COLO668 (cell line): ENCODE measurements at regions not wholly inside any gene's neighbourhood (a gene's known extent, or its start where the extent isn't known, plus 50 kb on each side); places are given as distances from the start of the nearest gene placed in this dataset.
"Not testable (repeated sequence)": the region's sequence is repeated elsewhere in the genome, so short reads cannot be mapped to it uniquely, and the experiment has no call there.

ENCODE experiments used
- DNase-seq: peaks from one replicate; lab custom pipeline; 2025; ENCODE audit not compliant: unreplicated experiment; lab: John Stamatoyannopoulos, UW

DNA sequence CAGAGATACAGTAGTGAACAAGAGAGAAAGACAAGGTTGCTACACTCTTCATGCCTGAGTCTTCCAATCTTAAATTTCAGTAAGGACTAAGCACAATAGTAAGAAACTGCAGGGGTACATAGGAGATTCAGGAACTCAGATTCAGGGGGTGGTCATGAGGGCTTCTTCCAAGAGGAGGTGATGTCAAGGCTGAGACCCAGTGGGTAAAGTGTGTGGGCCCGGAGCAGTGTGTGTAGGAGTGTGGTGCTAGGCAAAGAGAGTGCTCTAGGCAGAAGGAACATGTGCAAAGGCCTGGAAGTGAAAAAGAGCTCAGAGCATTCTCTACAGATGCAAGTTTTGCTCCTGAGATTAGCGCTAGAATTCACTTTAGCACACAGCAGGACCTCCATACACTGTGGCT is 102.9 kb upstream of the SPATA12 start:
- no peak for DNase-seq

DNA sequence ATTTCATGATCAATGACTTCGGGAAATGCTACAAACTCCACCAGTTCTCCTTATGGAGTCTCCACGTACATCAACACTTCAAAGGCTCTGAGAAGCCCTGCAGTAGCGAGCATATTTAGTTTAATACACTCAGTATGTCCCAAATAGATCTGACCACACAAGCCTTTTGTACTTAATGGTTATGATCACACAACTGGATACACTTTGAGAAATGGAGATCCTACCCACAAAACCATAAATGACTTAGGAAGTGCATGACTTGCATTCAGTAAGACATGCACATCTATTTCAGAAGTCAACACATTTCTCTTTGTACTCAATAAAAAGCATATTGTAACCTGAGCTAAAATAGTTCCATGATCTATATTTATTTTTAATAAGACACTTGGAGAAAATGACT is 103.6 kb upstream of the SPATA12 start:
- DNase-seq = no peak

DNA sequence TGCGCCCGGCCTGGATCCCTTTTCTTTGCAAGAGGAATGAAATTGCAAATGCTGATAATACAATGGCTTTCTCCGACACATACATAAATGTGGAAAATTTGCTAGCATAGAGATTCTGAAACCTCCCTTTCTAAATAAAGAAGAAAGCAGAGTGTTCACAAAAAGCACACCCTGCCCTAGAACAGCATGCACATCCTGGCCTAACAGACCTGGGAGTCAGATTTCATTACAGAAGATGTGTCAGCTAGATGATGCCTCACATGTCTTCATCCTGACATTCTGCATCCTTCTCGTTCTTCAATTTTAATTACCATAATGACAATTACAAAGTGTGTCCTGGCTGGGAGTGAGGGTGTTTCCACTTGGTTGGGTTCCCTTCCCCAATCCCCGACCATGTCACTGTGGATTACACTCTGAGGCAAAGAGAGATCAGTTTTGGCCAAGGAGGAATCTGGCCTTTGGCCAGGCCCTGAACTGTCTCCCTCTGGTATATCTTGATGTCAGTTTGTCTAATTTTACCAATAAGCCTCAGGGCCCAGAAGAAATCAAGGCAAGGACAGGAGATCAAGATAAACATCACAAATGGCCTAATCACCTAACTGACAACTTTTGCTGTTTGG is 104.9 kb upstream of the SPATA12 start:
- DNase-seq = no peak

DNA sequence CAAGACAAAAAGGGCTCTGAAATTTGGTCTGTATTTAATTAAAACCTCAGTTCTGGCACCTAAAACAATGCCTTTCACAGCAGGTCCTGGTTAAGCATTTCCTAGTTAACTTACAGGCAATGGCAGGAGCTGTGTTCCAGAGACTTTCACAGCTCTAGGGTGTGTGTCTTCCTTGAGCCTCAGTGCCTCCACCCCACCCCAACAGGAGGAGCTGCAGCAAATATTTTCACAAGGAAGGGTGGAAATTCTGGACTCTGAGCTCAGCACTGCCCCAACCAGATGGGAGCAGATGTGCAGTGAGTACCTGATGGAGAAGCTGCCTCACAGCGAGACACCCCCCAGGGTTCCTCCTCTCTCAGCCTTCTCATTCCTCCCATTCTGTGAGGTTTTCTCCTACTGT is 106.3 kb upstream of the SPATA12 start:
- DNase-seq = no peak

DNA sequence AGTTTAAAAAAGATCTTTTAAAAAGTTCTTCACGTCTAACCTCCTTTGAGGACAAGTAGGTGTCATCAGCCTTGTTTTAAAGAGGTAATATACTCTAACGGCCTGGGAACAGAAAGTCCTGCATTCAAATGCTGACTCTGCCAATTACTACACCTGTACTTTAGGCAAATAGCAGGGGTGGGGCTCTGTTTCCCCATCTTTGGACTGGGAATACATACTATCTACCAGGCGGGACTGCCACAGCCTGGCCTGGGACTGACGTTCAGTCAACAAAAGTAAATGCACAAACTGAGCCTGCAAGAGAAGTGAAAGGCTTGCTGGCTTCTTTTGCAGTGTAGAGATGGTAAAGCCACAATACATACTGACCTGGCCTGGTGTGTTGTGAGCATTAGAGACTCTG is 107.6 kb upstream of the SPATA12 start:
- no peak for DNase-seq

DNA sequence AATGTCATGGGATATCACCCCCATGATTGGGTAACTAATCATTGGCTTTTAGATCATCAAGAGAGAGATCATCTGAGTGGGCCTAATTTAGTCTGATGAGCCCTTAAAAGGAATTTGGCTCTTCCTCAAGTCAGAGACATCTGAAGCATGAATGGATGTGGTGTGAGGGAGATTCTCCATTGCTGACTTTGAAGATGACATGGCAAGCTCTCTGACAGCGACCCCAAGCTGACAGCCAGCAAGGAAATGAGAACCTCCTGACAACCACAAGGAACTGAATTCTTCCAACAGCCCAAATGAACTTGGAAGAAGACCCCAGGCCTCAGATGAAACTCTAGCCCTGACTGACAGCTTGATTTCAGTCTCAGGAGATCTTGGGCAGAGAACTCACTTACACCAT is 108.4 kb upstream of the SPATA12 start:
- no peak for DNase-seq

DNA sequence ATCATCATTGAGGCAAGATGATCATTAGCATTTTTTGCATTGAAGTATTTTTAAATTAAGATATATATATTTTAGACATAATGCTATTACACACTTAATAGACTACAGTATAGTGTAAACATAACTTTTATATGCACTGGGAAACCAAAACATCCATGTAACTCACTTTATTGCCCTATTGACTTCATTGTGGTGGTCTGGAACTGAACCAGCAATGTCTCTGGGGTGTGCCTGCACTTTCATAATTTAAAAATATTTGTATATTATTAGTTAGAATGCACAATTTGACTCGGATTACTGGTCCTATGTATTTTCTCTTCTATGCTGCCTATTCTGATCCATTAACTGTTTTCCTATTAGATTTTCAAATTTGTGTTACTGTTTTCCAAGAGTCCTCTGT is 109.1 kb upstream of the SPATA12 start:
- DNase-seq = no peak

GRCh38 chr3:56945378-56945777 is 115.1 kb upstream of the SPATA12 start:
- not testable (repeated sequence) for DNase-seq

DNA sequence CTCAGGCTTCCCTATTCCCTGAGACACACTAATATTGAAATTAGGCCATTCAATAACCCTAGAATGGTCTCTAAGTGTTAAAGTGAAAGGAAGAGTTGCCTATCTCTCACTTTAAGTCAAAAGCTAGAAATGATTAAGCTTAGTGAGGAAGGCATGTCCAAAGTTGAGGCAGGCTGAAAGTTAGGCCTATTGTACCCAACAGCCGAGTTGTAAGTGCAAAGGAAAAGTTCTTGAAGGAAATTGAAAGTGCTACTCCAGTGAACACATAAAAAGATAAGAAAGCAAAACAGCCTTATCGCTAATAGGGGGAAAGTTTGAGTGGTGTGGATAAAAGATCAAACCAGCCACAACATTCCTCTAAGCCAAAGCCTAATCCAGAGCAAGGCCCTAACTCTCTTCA is 117.9 kb upstream of the SPATA12 start:
- DNase-seq = no peak

GRCh38 chr3:56940976-56941375 is 119.5 kb upstream of the SPATA12 start:
- DNase-seq = no peak

DNA sequence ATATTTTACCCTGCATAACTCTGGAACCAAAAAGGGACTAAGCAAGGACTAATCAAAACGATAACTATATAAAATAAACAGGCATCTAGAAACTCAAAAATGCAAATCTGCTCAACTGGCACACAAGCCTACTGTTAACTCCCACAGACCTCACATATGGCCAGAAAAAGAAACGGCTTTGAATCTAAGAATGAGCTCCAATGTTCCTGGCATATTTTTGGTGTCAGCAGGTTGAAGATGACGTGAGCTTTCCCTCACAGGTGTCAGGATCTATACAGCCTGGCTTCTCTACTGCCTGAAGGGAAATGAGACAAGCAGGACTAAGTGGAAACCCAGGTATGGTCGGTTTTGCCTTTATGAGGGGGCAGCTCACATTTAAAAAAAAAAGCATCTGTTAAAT is 120.1 kb upstream of the SPATA12 start:
- DNase-seq = no peak

DNA sequence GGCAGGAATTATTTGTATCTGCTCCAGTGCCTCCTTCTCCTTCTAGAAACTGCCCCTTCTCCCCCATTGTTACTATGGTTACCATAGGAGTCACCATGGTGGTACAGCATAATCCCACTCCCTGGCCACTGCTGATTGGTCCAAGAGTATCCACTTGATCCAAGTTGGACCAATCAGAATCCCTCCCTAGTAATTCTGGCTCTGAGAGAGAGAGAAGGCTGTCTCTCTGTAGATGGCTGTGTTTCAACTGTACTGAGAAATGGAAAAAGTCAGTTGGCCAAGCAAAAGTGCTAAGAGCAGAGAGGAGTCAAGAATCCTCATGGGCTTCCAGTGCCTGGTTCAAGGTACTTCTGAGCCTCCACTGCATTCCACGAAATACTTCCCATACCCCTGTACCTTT is 120.6 kb upstream of the SPATA12 start:
- DNase-seq = no peak

- no peak for DNase-seq
Measured at GRCh38 chr3:56938530-56938929, 121.9 kb upstream of the SPATA12 start.

DNA sequence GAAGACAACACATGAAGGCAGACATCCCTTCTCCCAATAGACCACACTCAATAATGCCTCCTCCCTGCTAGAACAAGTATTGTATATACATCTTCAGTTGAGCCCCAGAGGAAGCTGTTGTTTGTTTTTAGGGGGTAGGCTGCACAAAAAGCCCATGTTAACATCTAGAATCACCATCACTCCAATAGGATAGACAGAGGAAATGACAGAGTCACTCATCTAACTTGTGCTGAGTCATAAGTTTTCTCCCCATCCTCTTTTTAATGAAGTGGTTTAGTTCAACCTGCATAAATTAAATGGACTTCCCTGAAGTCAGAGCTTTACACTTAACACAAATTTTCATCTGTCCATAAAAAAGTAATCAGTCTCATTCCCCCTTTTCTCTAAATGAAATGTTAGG is 122.9 kb upstream of the SPATA12 start:
- no peak for DNase-seq

DNA sequence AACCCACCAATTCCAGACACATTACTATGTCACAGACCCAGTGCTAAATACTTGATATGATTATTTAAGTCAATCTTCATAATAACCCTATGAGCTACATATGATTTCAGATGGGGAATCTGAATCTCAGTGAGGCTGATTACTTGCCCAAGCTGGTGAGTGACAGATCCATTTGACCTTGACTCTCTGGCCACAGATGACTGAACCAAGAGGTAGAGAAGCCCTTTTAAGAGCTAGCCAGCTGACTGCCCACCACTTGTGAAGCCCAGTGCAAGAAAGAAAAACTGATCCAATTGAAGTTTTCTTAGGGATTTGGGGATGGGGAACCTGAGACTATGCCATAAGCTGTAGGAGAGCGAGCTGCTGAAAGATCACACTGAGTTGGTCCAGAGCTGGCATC is 124.7 kb upstream of the SPATA12 start:
- DNase-seq = no peak

- DNase-seq = not testable (repeated sequence)
Measured at GRCh38 chr3:56934481-56934880, 126.0 kb upstream of the SPATA12 start.

GRCh38 chr3:56933803-56934202 is 126.7 kb upstream of the SPATA12 start:
- DNase-seq = no peak

DNA sequence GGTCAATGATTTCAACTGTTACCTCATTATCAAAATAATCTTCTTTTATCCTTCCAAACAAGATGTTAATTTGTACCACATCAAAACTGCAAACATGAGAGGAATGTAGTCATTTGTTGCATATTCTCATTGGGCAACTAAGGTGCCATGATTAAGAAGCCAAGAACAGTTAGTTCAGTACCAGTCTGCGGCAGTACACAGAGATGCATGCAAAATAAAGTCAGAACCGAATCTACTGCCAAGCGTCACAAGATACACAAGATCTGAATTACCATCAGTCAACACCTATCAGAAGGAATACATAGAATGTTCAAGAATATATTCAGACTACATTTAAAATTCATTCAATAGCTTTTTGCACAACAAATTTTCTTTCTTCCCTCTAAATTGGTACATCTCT is 127.6 kb upstream of the SPATA12 start:
- DNase-seq = no peak

- DNase-seq = no peak
Measured at GRCh38 chr3:56931836-56932235, 128.6 kb upstream of the SPATA12 start.

DNA sequence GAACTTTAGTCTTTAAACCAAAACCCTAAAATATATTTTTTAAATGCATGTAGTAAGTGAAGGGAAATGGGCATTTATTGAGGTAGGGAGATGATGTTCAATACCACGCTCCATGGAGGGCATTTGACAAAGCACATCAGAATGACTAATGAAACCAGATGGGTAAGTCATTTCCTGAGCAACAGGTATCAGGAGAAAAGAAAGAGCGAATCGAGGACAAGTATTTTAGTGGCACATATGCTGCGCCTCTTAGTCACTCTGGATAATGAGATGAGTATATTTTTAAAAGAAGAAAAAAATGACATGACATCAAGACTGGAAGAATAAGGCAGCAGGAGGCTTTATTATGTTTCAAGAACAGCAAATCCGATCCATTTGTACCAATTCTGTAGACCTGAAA is 129.0 kb upstream of the ARHGEF3 start:
- no peak for DNase-seq

DNA sequence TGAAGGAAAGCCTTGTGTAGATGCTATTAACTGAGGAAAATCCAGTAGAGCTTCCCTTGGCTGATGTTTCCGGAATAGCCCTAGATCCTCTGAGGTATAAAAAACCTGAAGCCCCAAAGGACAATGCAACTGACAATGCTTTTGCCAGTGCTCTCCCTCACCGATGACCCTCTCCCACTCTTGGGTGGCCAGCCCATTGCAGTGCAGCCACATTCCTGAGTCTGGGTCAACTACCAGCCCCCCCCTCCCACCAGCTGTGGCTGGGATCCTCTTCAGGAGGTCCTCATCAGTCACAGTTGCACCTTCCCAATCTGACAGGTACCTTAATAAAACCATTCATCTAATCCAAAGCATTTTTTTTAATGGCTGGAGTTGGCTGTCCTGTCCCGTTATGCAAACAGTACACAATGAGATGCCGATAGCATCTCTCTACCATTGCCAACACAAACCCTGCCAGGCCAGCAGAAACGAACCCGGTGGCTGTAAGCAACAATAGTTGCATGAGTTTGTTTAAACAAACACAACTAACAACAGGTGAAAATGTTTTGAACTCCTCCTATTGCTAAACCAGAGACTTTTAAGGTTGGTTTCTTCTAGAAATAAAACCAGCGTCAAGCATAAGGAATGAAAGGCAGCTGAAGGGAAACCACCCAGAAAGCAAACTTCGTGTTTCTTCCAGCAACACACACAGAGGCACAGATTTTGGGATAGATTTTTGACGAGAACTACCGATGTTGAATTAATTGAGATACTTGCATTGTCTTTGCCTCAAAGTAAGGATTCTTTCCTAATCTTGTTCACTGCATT is 128.3 kb upstream of the ARHGEF3 start:
- DNase-seq = no peak

- no peak for DNase-seq
Measured at GRCh38 chr3:56928379-56929068, 126.8 kb upstream of the ARHGEF3 start.
